ENCODE measurements at regions not wholly inside any gene's neighbourhood (a gene's known extent, or its start where the extent isn't known, plus 50 kb on each side); places are given as distances from the start of the nearest gene placed in this dataset.
"Not testable (repeated sequence)": the region's sequence is repeated elsewhere in the genome, so short reads cannot be mapped to it uniquely, and the experiment has no call there.

DNA sequence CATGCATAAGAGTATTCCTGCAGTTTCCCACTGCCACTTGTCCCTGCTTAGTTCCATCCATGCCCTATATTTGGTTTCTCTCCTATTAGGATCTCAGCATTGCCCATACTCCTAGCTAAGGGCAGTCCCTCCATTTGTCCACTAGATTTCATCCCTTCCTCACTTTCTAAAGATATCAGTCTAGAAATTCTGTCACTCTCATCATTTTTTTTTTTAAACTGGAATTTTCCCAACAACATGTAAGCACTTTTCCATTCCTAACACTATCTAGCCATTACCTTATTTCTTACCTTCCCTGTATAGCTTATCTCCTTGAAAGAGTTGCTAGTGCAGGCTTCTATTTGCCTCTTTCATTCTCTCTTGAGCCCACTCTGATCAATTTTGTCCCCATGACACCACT lies 312.2 kb downstream of the BTBD3 start:
- FAIRE-seq: no peak
- DNase-seq (ENCODE audit: insufficient read length, low spot score): no peak
- TF ChIP-seq TAF1 (IDR thresholded peaks at IDR 0.05; ENCODE audit: low read depth, low read length) (no peak), PAX5 (IDR thresholded peaks at IDR 0.05; ENCODE audit: insufficient read depth, low read length, severe bottlenecking) (no peak), SPI1 (IDR thresholded peaks at IDR 0.05; ENCODE audit: low read depth, low read length) (no peak), POU2F2 (IDR thresholded peaks at IDR 0.05; ENCODE audit: low read depth, low read length) (no peak), POLR2AphosphoS5 (IDR thresholded peaks at IDR 0.05; ENCODE audit: low read depth, low read length) (no peak), POLR2A (IDR thresholded peaks at IDR 0.05; ENCODE audit: low read depth, low read length) (no peak)

GRCh38 chr20:12237772-12238171 lies 320.1 kb downstream of the BTBD3 start:
- TF ChIP-seq POLR2AphosphoS5 (IDR thresholded peaks at IDR 0.05; ENCODE audit: low read depth, low read length) (no peak), PAX5 (IDR thresholded peaks at IDR 0.05; ENCODE audit: insufficient read depth, low read length, severe bottlenecking) (no peak), POU2F2 (IDR thresholded peaks at IDR 0.05; ENCODE audit: low read depth, low read length) (no peak), TAF1 (IDR thresholded peaks at IDR 0.05; ENCODE audit: low read depth, low read length) (no peak), SPI1 (IDR thresholded peaks at IDR 0.05; ENCODE audit: low read depth, low read length) (no peak), POLR2A (IDR thresholded peaks at IDR 0.05; ENCODE audit: low read depth, low read length) (no peak)
- DNase-seq (ENCODE audit: insufficient read length, low spot score) (no peak), FAIRE-seq (no peak)

GRCh38 chr20:12241065-12241464 lies 323.4 kb downstream of the BTBD3 start:
- DNase-seq (ENCODE audit: insufficient read length, low spot score): no peak

DNA sequence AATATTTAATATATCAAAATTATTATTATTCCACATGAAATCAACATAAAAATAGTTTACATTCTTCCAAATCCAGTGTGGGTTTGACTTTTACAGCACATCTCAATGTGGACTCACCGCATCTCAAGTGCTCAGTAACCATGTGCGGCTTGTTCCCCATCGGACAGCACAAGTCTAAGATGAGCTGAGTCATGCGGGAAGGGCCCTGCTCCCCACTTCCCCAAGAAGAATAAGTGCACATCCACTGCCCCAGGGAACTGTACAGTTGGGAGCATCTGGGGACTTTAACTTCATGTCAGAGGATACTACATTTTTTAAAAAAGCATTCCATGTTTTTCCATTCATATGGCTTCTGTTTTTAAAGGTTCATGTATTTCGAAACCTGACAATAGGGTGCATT lies 325.6 kb downstream of the BTBD3 start:
- TF ChIP-seq TAF1 (IDR thresholded peaks at IDR 0.05; ENCODE audit: low read depth, low read length) (no peak), PAX5 (IDR thresholded peaks at IDR 0.05; ENCODE audit: insufficient read depth, low read length, severe bottlenecking) (no peak), SPI1 (IDR thresholded peaks at IDR 0.05; ENCODE audit: low read depth, low read length) (no peak), POU2F2 (IDR thresholded peaks at IDR 0.05; ENCODE audit: low read depth, low read length) (no peak), POLR2A (IDR thresholded peaks at IDR 0.05; ENCODE audit: low read depth, low read length) (no peak), POLR2AphosphoS5 (IDR thresholded peaks at IDR 0.05; ENCODE audit: low read depth, low read length) (no peak)
- DNase-seq (ENCODE audit: insufficient read length, low spot score) (no peak), FAIRE-seq (no peak)

More at GRCh38 chr20:12241065-12241464, 323.4 kb downstream of the BTBD3 start:
- no peak for TF ChIP-seq PAX5 (IDR thresholded peaks at IDR 0.05; ENCODE audit: insufficient read depth, low read length, severe bottlenecking)
- no peak for TF ChIP-seq POLR2AphosphoS5 (IDR thresholded peaks at IDR 0.05; ENCODE audit: low read depth, low read length)
- FAIRE-seq: no peak

DNA sequence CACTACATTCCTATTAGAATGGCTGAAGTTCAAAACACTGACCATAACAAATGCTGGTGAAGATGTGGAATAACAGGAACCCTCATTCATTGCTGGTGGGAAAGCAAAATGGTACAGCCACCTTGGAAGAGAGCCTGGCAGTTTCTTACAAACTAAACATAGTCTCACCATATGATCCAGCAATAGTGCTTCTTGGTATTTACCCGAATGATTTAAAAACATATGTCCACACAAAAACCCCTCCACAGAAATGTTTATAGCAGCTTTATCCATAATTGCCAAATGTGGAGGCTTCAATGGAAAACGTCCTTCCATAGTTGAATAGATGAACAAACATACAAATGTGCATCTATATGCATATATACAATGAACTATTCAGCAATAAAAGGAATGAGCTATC lies 330.8 kb downstream of the BTBD3 start:
- FAIRE-seq (no peak), DNase-seq (ENCODE audit: insufficient read length, low spot score) (no peak)
- TF ChIP-seq POU2F2 (IDR thresholded peaks at IDR 0.05; ENCODE audit: low read depth, low read length) (no peak), TAF1 (IDR thresholded peaks at IDR 0.05; ENCODE audit: low read depth, low read length) (no peak), POLR2A (IDR thresholded peaks at IDR 0.05; ENCODE audit: low read depth, low read length) (no peak), SPI1 (IDR thresholded peaks at IDR 0.05; ENCODE audit: low read depth, low read length) (no peak), POLR2AphosphoS5 (IDR thresholded peaks at IDR 0.05; ENCODE audit: low read depth, low read length) (no peak), PAX5 (IDR thresholded peaks at IDR 0.05; ENCODE audit: insufficient read depth, low read length, severe bottlenecking) (no peak)

DNA sequence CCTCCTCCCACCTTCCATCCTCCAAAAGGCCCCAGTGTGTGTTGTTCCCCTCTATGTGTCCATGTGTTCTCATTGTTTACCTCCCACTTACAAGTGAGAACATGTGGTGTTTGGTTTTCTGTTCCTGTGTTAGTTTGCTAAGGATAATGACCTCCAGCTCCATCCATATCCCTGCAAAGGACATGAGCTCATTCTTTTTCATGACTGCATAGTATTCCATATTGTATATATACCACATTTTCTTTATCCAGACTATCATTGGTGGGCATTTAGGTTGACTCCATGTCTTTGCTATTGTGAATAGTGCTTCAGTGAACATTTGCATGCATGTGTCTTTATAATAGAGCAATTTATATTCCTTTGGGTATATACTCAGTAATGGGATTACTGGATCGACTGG lies 333.0 kb downstream of the BTBD3 start:
- DNase-seq (ENCODE audit: insufficient read length, low spot score); FAIRE-seq: not testable (repeated sequence)

DNA sequence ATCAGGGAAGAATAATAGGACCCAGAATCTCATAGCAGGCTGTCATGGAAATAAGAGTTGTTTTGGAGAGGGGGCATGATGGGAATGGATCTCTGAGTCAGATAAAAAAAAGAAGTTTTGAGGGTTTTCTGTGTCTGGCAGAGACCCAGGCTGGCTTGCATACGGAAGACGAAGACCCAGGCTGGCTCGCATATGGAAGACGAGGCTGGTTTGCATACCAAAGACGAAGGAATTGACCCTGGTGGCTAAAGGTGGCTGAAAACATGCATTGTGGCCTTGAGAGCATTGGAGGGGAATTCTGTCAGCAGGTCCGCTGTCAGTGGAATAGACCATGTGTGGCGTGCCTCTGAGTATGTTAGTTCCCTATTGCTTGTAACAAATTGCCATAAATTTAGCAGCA lies 335.1 kb downstream of the BTBD3 start:
- TF ChIP-seq SPI1 (IDR thresholded peaks at IDR 0.05; ENCODE audit: low read depth, low read length) (no peak), TAF1 (IDR thresholded peaks at IDR 0.05; ENCODE audit: low read depth, low read length) (no peak), PAX5 (IDR thresholded peaks at IDR 0.05; ENCODE audit: insufficient read depth, low read length, severe bottlenecking) (no peak), POLR2A (IDR thresholded peaks at IDR 0.05; ENCODE audit: low read depth, low read length) (no peak), POU2F2 (IDR thresholded peaks at IDR 0.05; ENCODE audit: low read depth, low read length) (no peak), POLR2AphosphoS5 (IDR thresholded peaks at IDR 0.05; ENCODE audit: low read depth, low read length) (no peak)

DNA sequence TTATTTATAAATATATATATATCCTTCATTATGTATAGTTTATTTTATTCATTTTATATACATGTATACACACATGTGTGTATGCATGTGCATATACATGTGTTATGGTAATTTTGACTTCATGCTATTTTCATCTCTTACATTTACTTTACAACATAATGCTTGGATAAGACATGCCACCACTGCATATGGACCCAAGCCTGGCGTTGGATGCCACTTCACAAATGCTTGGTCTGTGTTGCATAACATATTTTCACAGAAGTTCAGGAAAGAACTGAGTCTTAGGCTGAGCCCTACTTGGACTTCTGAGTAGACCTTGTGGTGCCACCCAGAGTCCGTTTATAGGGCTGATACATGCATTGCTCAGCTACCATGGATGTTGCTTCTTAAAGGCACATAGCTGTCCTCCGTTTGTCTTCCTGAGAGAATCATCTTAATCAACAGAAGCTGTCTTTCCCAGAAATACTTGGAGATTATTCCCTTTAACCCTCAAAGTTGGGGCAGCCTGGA lies 337.8 kb downstream of the BTBD3 start:
- no peak for FAIRE-seq
- no peak for DNase-seq (ENCODE audit: insufficient read length, low spot score)

More for the DNA sequence above, 335.1 kb downstream of the BTBD3 start:
- FAIRE-seq (no peak), DNase-seq (ENCODE audit: insufficient read length, low spot score) (no peak)

DNA sequence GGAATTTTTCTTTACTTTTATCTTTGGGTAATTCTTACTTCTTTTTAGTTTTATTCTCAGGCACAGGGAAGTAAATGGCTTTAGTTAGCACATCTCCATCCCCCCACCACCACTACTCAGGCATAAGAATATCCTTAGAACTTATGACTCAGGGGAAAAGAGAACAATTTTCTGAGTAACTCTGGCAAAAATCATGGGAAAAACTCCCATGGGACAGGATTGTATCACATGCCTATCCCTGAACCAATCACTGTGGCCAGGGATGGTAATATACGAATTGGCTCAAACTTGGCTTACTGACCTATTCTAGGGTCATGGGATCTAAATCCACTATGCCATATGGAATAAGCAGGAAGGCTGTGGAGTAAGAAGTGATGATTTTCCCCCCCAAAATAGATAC lies 339.1 kb downstream of the BTBD3 start:
- FAIRE-seq: no peak
- no peak for TF ChIP-seq POLR2A (IDR thresholded peaks at IDR 0.05; ENCODE audit: low read depth, low read length)
- TF ChIP-seq TAF1 (IDR thresholded peaks at IDR 0.05; ENCODE audit: low read depth, low read length): no peak
- TF ChIP-seq SPI1 (IDR thresholded peaks at IDR 0.05; ENCODE audit: low read depth, low read length): no peak
- no peak for DNase-seq (ENCODE audit: insufficient read length, low spot score)

More for the DNA sequence above, 337.8 kb downstream of the BTBD3 start:
- no peak for TF ChIP-seq PAX5 (IDR thresholded peaks at IDR 0.05; ENCODE audit: insufficient read depth, low read length, severe bottlenecking)
- TF ChIP-seq POU2F2 (IDR thresholded peaks at IDR 0.05; ENCODE audit: low read depth, low read length): no peak
- TF ChIP-seq SPI1 (IDR thresholded peaks at IDR 0.05; ENCODE audit: low read depth, low read length): no peak
- TF ChIP-seq TAF1 (IDR thresholded peaks at IDR 0.05; ENCODE audit: low read depth, low read length): no peak
- no peak for TF ChIP-seq POLR2A (IDR thresholded peaks at IDR 0.05; ENCODE audit: low read depth, low read length)
- no peak for TF ChIP-seq POLR2AphosphoS5 (IDR thresholded peaks at IDR 0.05; ENCODE audit: low read depth, low read length)

GRCh38 chr20:12262747-12263146 lies 345.1 kb downstream of the BTBD3 start:
- FAIRE-seq (no peak), DNase-seq (ENCODE audit: insufficient read length, low spot score) (no peak)
- TF ChIP-seq SPI1 (IDR thresholded peaks at IDR 0.05; ENCODE audit: low read depth, low read length): no peak
- TF ChIP-seq POU2F2 (IDR thresholded peaks at IDR 0.05; ENCODE audit: low read depth, low read length): no peak
- TF ChIP-seq POLR2A (IDR thresholded peaks at IDR 0.05; ENCODE audit: low read depth, low read length): no peak

DNA sequence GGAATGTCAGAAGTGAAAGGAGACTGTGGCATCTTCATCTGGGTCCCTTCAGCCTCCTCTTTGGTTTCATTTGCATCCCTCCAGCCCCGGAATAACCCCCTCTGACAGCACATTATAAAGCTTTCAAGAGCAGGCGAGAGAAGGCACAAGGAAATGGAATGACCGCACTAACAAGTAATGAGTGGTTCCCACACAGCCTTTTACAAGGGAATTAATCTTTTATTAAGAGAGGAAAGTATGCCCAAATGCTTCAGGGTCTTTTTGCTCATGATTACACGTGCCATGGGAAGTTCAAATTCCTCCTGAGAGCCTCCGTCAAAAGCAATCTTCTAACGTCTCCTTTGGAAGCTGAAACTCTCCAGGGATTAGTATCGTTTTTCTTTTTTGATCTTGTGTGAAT lies 347.0 kb downstream of the BTBD3 start:
- TF ChIP-seq TAF1 (IDR thresholded peaks at IDR 0.05; ENCODE audit: low read depth, low read length): no peak
- TF ChIP-seq SPI1 (IDR thresholded peaks at IDR 0.05; ENCODE audit: low read depth, low read length): no peak
- TF ChIP-seq POLR2AphosphoS5 (IDR thresholded peaks at IDR 0.05; ENCODE audit: low read depth, low read length): no peak
- TF ChIP-seq PAX5 (IDR thresholded peaks at IDR 0.05; ENCODE audit: insufficient read depth, low read length, severe bottlenecking): no peak
- no peak for TF ChIP-seq POLR2A (IDR thresholded peaks at IDR 0.05; ENCODE audit: low read depth, low read length)
- no peak for TF ChIP-seq POU2F2 (IDR thresholded peaks at IDR 0.05; ENCODE audit: low read depth, low read length)
- FAIRE-seq: no peak
- no peak for DNase-seq (ENCODE audit: insufficient read length, low spot score)

All from GM12891 (cell line).